Mammary epithelial cell (primary cell): ENCODE measurements at regions not wholly inside any gene's neighbourhood (a gene's known extent, or its start where the extent isn't known, plus 50 kb on each side); places are given as distances from the start of the nearest gene placed in this dataset.

ENCODE experiments used
- CTCF ChIP-seq, 2 donors: IDR thresholded peaks in 1 of 2; conservative IDR thresholded peaks in 1 of 2; 2 replicates each; pipeline ENCODE4 v1.5.1; 2011 to 2012; ENCODE audit warnings: inconsistent platforms in 2 of 2, low read length in 2 of 2, mild to moderate bottlenecking in 2 of 2, control low read depth in 1 of 2, low read depth in 1 of 2; ENCODE audit not compliant: insufficient read depth in 1 of 2; ENCODE audit errors: extremely low read depth in 1 of 2
- EZH2 ChIP-seq: IDR thresholded peaks from 2 replicates; pipeline ENCODE4 v1.6.1; 2012; ENCODE audit warnings: low read length, inconsistent platforms, borderline replicate concordance

- TF ChIP-seq CTCF (conservative IDR thresholded peaks at IDR 0.05 in 1 of 2, IDR thresholded peaks at IDR 0.05 in 1 of 2; ENCODE audit: extremely low read depth in 1 of 2, insufficient read depth in 1 of 2, low read depth in 1 of 2, low read length in 2 of 2) (no peak), EZH2 (no peak)
Measured at GRCh38 chr11:94254214-94254613, 50.2 kb upstream of the IZUMO1R start.
